Suprapubic skin (tissue), 4 donors: ENCODE measurements at regions not wholly inside any gene's neighbourhood (a gene's known extent, or its start where the extent isn't known, plus 50 kb on each side); places are given as distances from the start of the nearest gene placed in this dataset.

Source experiments
- DNase-seq, 2 donors: peaks; one replicate each; pipeline ENCODE4 v3.0.0-alpha.2; 2019; ENCODE audit warnings: low spot score in 2 of 2
- H3K27ac ChIP-seq: fragments of 200-600 bp; sonication (generic); one replicate; pipeline ENCODE4 v1.5.1; 2019
- H3K27me3 ChIP-seq: fragments of 200-600 bp; sonication (generic); one replicate; pipeline ENCODE4 v1.5.1; 2019
- H3K36me3 ChIP-seq: fragments of 200-600 bp; sonication (generic); one replicate; pipeline ENCODE4 v1.5.1; 2019
- H3K4me1 ChIP-seq: fragments of 200-600 bp; sonication (generic); one replicate; pipeline ENCODE4 v1.5.1; 2019
- H3K4me3 ChIP-seq: fragments of 200-600 bp; sonication (generic); one replicate; pipeline ENCODE4 v1.5.1; 2019; ENCODE audit warnings: mild to moderate bottlenecking
- H3K9me3 ChIP-seq: fragments of 200-600 bp; sonication (generic); one replicate; pipeline ENCODE4 v1.5.1; 2019
- CTCF ChIP-seq, 2 donors: fragments of 200-600 bp in 1 of 2; fragments of 450-650 bp in 1 of 2; sonication (generic) in 1 of 2; IDR thresholded peaks; one replicate each; pipeline ENCODE4 v1.5.1; 2016 to 2019; ENCODE audit warnings: antibody characterized with exemption in 2 of 2, mild to moderate bottlenecking in 1 of 2, moderate library complexity in 1 of 2
- EP300 ChIP-seq: sonication (generic); formaldehyde crosslinking; IDR thresholded peaks from one replicate; pipeline ENCODE4 v1.6.1; 2017; ENCODE audit warnings: antibody characterized with exemption
- POLR2A ChIP-seq, 2 donors: fragments of 450-650 bp; IDR thresholded peaks; one replicate each; pipeline ENCODE4 v1.6.1; 2017; ENCODE audit warnings: antibody characterized with exemption in 2 of 2, mild to moderate bottlenecking in 2 of 2, moderate library complexity in 2 of 2
- POLR2AphosphoS5 ChIP-seq, 3 donors: sonication (generic); formaldehyde crosslinking; IDR thresholded peaks; one replicate each; pipeline ENCODE4 v1.6.1; 2017; ENCODE audit warnings: antibody characterized with exemption in 3 of 3
- WGBS: methylation state at CpG from one replicate; pipeline ENCODE4 v1.1.5; 2018; 5-methylcytosine and 5-hydroxymethylcytosine counted together

- TF ChIP-seq EP300, result no peak
- TF ChIP-seq CTCF (IDR thresholded peaks at IDR 0.05), result no peak
- no peak for TF ChIP-seq POLR2AphosphoS5 (IDR thresholded peaks at IDR 0.05)
- no peak for TF ChIP-seq POLR2A (IDR thresholded peaks at IDR 0.05)
- DNase-seq, result no peak
- WGBS, result 80% methylated on average over 9 of the region's 9 CpGs
- no peaks in the 10 kb centered on the region for H3K27me3 ChIP-seq
- peaks cover 9% of the 10 kb centered on the region for H3K4me1 ChIP-seq
- H3K27ac ChIP-seq, result peak overlapping the region; percentile 4
- H3K36me3 ChIP-seq, result no peaks in the 10 kb centered on the region
- H3K4me3 ChIP-seq, result no peak overlapping the region
- H3K9me3 ChIP-seq, result no peaks in the 10 kb centered on the region
Measured at GRCh38 chr12:93020631-93021597, 91.8 kb upstream of the EEA1 start.

- no peaks in the 10 kb centered on the region for H3K36me3 ChIP-seq
- H3K9me3 ChIP-seq, result no peaks in the 10 kb centered on the region
- no peak overlapping the region for H3K27ac ChIP-seq
- peaks cover 9% of the 10 kb centered on the region for H3K4me1 ChIP-seq
- H3K4me3 ChIP-seq, result no peak overlapping the region
- TF ChIP-seq CTCF (IDR thresholded peaks at IDR 0.05) (no peak), POLR2A (IDR thresholded peaks at IDR 0.05) (no peak), POLR2AphosphoS5 (IDR thresholded peaks at IDR 0.05) (no peak)
- H3K27me3 ChIP-seq, result no peaks in the 10 kb centered on the region
- DNase-seq, result no peak
- 91% methylated on average over 6 of the region's 6 CpGs for WGBS
Measured at GRCh38 chr12:93022603-93023340, 93.7 kb upstream of the EEA1 start.

GRCh38 chr12:93025145-93026103 is 96.3 kb upstream of the EEA1 start:
- Histone ChIP-seq H3K4me3 (no peak overlapping the region), H3K9me3 (no peaks in the 10 kb centered on the region), H3K4me1 (peaks cover 3% of the 10 kb centered on the region), H3K27ac (no peak overlapping the region), H3K36me3 (no peaks in the 10 kb centered on the region), H3K27me3 (no peaks in the 10 kb centered on the region)
- TF ChIP-seq CTCF (IDR thresholded peaks at IDR 0.05) (no peak), POLR2AphosphoS5 (IDR thresholded peaks at IDR 0.05) (no peak), POLR2A (IDR thresholded peaks at IDR 0.05) (no peak)
- DNase-seq, result no peak
- WGBS, result 86% methylated on average over 6 of the region's 6 CpGs

- no peak for DNase-seq
- TF ChIP-seq POLR2AphosphoS5 (IDR thresholded peaks at IDR 0.05), result no peak
- no peak for TF ChIP-seq EP300
- no peak for TF ChIP-seq CTCF (IDR thresholded peaks at IDR 0.05)
- TF ChIP-seq POLR2A (IDR thresholded peaks at IDR 0.05), result no peak
- H3K4me1 ChIP-seq, result no peaks in the 10 kb centered on the region
- 91% methylated on average over 2 of the region's 2 CpGs for WGBS
- H3K9me3 ChIP-seq, result no peaks in the 10 kb centered on the region
- H3K36me3 ChIP-seq, result no peaks in the 10 kb centered on the region
- no peaks in the 10 kb centered on the region for H3K27me3 ChIP-seq
- no peak overlapping the region for H3K27ac ChIP-seq
- H3K4me3 ChIP-seq, result no peak overlapping the region
Measured at GRCh38 chr12:93027041-93027440, 97.9 kb upstream of the EEA1 start.
